ENCODE measurements at regions not wholly inside any gene's neighbourhood (a gene's known extent, or its start where the extent isn't known, plus 50 kb on each side); places are given as distances from the start of the nearest gene placed in this dataset.

DNA sequence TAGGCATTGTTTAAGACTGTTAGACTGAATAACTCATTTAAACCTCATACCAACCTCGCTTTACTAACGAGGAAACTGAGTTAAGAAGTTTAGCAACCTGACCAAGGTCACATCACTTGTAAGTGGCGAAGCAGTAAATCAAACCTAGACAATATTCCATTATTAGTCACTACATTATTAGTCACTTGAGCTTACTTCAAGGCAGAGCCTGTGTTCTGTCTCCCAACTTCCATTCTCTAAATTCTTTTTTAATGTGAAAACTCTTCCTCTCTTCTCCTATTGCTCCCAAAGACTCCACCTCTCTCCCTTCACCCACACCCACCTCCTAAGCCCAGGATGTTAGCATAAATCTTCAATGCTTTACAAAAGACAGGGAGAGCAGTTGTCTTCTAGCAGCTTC lies 156.5 kb downstream of the ARL6IP6 start:
- intact Hi-C loops (cut with DNase I): no loop called here
- no peak for DNase-seq
- ATAC-seq: no peak
- TF ChIP-seq, protein P1, sequence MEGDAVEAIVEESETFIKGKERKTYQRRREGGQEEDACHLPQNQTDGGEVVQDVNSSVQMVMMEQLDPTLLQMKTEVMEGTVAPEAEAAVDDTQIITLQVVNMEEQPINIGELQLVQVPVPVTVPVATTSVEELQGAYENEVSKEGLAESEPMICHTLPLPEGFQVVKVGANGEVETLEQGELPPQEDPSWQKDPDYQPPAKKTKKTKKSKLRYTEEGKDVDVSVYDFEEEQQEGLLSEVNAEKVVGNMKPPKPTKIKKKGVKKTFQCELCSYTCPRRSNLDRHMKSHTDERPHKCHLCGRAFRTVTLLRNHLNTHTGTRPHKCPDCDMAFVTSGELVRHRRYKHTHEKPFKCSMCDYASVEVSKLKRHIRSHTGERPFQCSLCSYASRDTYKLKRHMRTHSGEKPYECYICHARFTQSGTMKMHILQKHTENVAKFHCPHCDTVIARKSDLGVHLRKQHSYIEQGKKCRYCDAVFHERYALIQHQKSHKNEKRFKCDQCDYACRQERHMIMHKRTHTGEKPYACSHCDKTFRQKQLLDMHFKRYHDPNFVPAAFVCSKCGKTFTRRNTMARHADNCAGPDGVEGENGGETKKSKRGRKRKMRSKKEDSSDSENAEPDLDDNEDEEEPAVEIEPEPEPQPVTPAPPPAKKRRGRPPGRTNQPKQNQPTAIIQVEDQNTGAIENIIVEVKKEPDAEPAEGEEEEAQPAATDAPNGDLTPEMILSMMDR (IDR thresholded peaks at IDR 0.05): no peak
- H3K27ac ChIP-seq: no peak overlapping the region
- H3K4me3 ChIP-seq: no peak overlapping the region
- H3K9me3 ChIP-seq: no peaks in the 10 kb centered on the region
- H3K27me3 ChIP-seq (ENCODE audit: low read depth): no peaks in the 10 kb centered on the region
- no peaks in the 10 kb centered on the region for H3K36me3 ChIP-seq
- H3K4me1 ChIP-seq: no peaks in the 10 kb centered on the region

DNA sequence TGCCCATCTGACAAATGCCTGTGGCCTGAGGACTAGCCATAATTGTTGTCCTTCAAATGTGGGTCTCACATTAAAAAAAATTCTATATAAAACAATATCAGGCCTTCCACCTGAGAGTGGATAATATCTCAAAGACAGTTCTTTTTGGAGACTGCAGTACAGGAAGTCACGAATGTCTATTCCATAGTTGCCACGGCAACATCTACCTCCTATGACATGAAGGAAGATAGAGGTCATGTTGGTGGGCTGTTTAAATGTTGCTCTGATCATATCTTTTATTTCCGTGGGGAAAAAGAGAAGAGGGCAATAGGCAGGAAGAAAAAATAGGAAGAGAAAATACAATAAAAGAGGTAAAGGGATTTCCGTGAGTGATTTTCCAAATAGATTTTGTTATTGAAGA lies 151.8 kb downstream of the ARL6IP6 start:
- DNase-seq (no peak), ATAC-seq (no peak)
- Histone ChIP-seq H3K27ac (no peak overlapping the region), H3K36me3 (no peaks in the 10 kb centered on the region), H3K9me3 (no peaks in the 10 kb centered on the region), H3K4me3 (no peak overlapping the region), H3K4me1 (no peaks in the 10 kb centered on the region), H3K27me3 (ENCODE audit: low read depth) (no peaks in the 10 kb centered on the region)
- intact Hi-C loops (cut with DNase I): no loop called here
- TF ChIP-seq, protein P1 (IDR thresholded peaks at IDR 0.05): no peak

DNA sequence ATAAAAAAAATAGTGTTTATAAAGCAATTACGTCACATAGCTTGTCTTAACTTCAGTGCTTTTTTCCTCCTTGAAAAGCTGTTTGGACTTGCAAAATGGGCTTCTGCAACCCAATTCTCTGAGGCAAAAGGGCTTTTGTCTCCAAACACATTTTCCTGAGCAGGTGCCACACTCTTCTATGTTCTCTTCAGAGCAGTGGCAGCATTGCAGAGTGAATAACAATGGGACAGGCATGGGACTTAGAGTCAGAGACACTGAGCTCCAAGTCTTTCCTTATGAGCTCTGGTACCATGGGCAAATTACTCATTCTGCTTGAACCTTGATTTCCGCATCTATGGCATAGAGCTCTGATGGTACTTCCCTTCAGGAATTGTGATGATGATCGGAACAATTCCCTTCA lies 149.0 kb downstream of the ARL6IP6 start:
- no peak overlapping the region for H3K4me3 ChIP-seq
- DNase-seq (no peak), ATAC-seq (no peak)
- H3K9me3 ChIP-seq: no peaks in the 10 kb centered on the region
- H3K4me1 ChIP-seq: no peaks in the 10 kb centered on the region
- intact Hi-C loops (cut with DNase I): no loop called here
- no peaks in the 10 kb centered on the region for H3K27me3 ChIP-seq (ENCODE audit: low read depth)
- no peak overlapping the region for H3K27ac ChIP-seq
- TF ChIP-seq, protein P1 (IDR thresholded peaks at IDR 0.05): no peak
- no peaks in the 10 kb centered on the region for H3K36me3 ChIP-seq

DNA sequence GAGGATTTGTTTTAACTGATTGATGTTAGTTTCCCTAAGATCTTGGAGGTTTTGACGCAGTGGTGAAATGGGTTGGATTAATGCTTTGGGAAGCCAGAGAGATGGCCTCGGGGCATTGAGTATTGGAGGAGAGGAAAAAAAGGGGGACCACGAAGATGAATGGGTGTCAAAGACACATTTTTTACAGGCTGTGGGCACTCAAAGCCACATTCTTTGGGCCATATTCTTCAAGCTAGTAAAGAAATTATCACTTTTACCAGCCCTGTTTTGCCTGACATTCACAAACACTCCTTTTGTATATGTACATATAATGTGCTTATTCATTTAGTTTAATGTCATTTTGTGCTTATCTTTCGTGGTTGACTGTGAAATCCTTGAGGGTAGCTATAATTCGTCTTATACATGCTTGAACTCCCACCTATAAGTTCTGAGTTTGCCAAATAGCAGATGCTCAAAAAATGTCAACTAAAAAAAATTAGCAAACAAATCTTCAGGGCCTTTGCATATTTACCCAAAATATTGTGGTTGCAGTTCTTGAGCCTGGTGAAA lies 146.3 kb downstream of the ARL6IP6 start:
- Histone ChIP-seq H3K4me1 (no peaks in the 10 kb centered on the region), H3K27me3 (ENCODE audit: low read depth) (no peaks in the 10 kb centered on the region), H3K4me3 (no peak overlapping the region), H3K36me3 (no peaks in the 10 kb centered on the region), H3K9me3 (no peaks in the 10 kb centered on the region), H3K27ac (no peak overlapping the region)
- DNase-seq: no peak
- TF ChIP-seq, protein P1 (IDR thresholded peaks at IDR 0.05): no peak
- intact Hi-C loops (cut with DNase I): no loop called here
- ATAC-seq: no peak

DNA sequence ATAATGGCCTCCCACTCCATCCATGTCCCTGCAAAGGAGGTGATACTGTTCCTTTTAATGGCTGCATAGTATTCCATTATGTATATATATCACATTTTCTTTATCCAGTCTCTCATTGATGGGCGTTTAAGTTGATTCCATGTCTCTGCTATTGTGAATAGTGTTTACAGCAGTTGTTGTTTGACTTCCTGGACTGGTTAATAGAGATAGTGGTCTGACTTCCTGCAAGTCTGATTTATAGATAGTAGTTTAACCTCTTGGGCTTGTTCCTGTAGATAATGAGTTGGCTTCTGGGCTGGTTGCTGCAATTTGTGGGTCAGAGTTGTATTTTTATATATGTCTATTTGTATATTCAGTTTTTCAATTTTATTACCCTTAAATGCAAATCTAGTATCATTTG lies 145.4 kb downstream of the ARL6IP6 start:
- no peaks in the 10 kb centered on the region for H3K9me3 ChIP-seq
- H3K36me3 ChIP-seq: no peaks in the 10 kb centered on the region
- no peak for DNase-seq
- no peak for ATAC-seq
- no peaks in the 10 kb centered on the region for H3K4me1 ChIP-seq
- no peak overlapping the region for H3K27ac ChIP-seq
- no peaks in the 10 kb centered on the region for H3K27me3 ChIP-seq (ENCODE audit: low read depth)
- intact Hi-C loops (cut with DNase I): no loop called here
- no peak overlapping the region for H3K4me3 ChIP-seq
- TF ChIP-seq, protein P1 (IDR thresholded peaks at IDR 0.05): no peak
